Endothelial cell (in vitro differentiated cells): ENCODE measurements at regions not wholly inside any gene's neighbourhood (a gene's known extent, or its start where the extent isn't known, plus 50 kb on each side); places are given as distances from the start of the nearest gene placed in this dataset.

Source experiments
- DNase-seq: peaks from one replicate; pipeline ENCODE4 v3.0.0; 2021; ENCODE audit warnings: low spot score
- H3K27ac Mint-ChIP-seq: one replicate; pipeline ENCODE4 v1.8.0; 2021; ENCODE audit warnings: mixed read lengths, inconsistent platforms; ENCODE audit not compliant: unreplicated experiment
- H3K27me3 Mint-ChIP-seq: one replicate; pipeline ENCODE4 v1.8.0; 2021; ENCODE audit warnings: mild to moderate bottlenecking, moderate library complexity, mixed read lengths, inconsistent platforms; ENCODE audit not compliant: unreplicated experiment
- H3K36me3 Mint-ChIP-seq: one replicate; pipeline ENCODE4 v1.8.0; 2021; ENCODE audit warnings: mild to moderate bottlenecking, low read depth, mixed read lengths, inconsistent platforms; ENCODE audit not compliant: unreplicated experiment
- H3K4me1 Mint-ChIP-seq: one replicate; pipeline ENCODE4 v1.8.0; 2021; ENCODE audit warnings: mild to moderate bottlenecking, mixed read lengths, inconsistent platforms; ENCODE audit not compliant: unreplicated experiment
- H3K4me3 Mint-ChIP-seq: one replicate; pipeline ENCODE4 v1.8.0; 2021; ENCODE audit warnings: mild to moderate bottlenecking, mixed read lengths, inconsistent platforms; ENCODE audit not compliant: unreplicated experiment
- H3K9me3 Mint-ChIP-seq: one replicate; pipeline ENCODE4 v1.8.0; 2021; ENCODE audit warnings: mixed read lengths, inconsistent platforms; ENCODE audit not compliant: unreplicated experiment
- CTCF ChIP-seq: fragments of 200-600 bp; sonication (generic); IDR thresholded peaks from one replicate; pipeline ENCODE4 v1.5.0; 2021; ENCODE audit warnings: antibody characterized with exemption; ENCODE audit not compliant: unreplicated experiment

- H3K36me3 Mint-ChIP-seq: no peaks in the 10 kb centered on the region
- H3K9me3 Mint-ChIP-seq: no peaks in the 10 kb centered on the region
- TF ChIP-seq CTCF: no peak
- no peak for DNase-seq
- H3K4me1 Mint-ChIP-seq: no peaks in the 10 kb centered on the region
- H3K27me3 Mint-ChIP-seq: no peaks in the 10 kb centered on the region
- H3K27ac Mint-ChIP-seq: no peak overlapping the region
- H3K4me3 Mint-ChIP-seq: no peak overlapping the region
These were observed 566.8 kb downstream of the TFAP2A start for GRCh38 chr6:9848094-9848493.

- no peaks in the 10 kb centered on the region for H3K9me3 Mint-ChIP-seq
- no peaks in the 10 kb centered on the region for H3K27me3 Mint-ChIP-seq
- no peak for TF ChIP-seq CTCF
- H3K27ac Mint-ChIP-seq: no peak overlapping the region
- H3K4me1 Mint-ChIP-seq: no peaks in the 10 kb centered on the region
- H3K4me3 Mint-ChIP-seq: no peak overlapping the region
- H3K36me3 Mint-ChIP-seq: no peaks in the 10 kb centered on the region
- DNase-seq: no peak
These were observed 572.8 kb downstream of the TFAP2A start for GRCh38 chr6:9841886-9842725.

GRCh38 chr6:9834233-9834632 is 580.6 kb downstream of the TFAP2A start:
- no peak overlapping the region for H3K27ac Mint-ChIP-seq
- H3K9me3 Mint-ChIP-seq: no peaks in the 10 kb centered on the region
- no peak for DNase-seq
- no peak overlapping the region for H3K4me3 Mint-ChIP-seq
- no peaks in the 10 kb centered on the region for H3K27me3 Mint-ChIP-seq
- H3K36me3 Mint-ChIP-seq: no peaks in the 10 kb centered on the region
- TF ChIP-seq CTCF: no peak
- H3K4me1 Mint-ChIP-seq: no peaks in the 10 kb centered on the region

GRCh38 chr6:9831783-9832182 is 583.1 kb downstream of the TFAP2A start:
- H3K27ac Mint-ChIP-seq: no peak overlapping the region
- H3K4me3 Mint-ChIP-seq: no peak overlapping the region
- H3K36me3 Mint-ChIP-seq: no peaks in the 10 kb centered on the region

More at GRCh38 chr6:9831783-9832182, 583.1 kb downstream of the TFAP2A start:
- no peak for TF ChIP-seq CTCF
- H3K27me3 Mint-ChIP-seq: peaks cover 1% of the 10 kb centered on the region
- H3K9me3 Mint-ChIP-seq: no peaks in the 10 kb centered on the region
- no peaks in the 10 kb centered on the region for H3K4me1 Mint-ChIP-seq
- DNase-seq: no peak
